H9 (cell line): ENCODE measurements at regions not wholly inside any gene's neighbourhood (a gene's known extent, or its start where the extent isn't known, plus 50 kb on each side); places are given as distances from the start of the nearest gene placed in this dataset.

ENCODE experiments used
- DNase-seq: peaks from one replicate; pipeline ENCODE4 v3.0.0-alpha.2; 2017
- H2AFZ ChIP-seq: one replicate; pipeline ENCODE4 v1.6.1; 2013; ENCODE audit warnings: mild to moderate bottlenecking, low read length, control low read depth, moderate library complexity
- H2AK5ac ChIP-seq: 2 replicates; pipeline ENCODE4 v1.6.1; 2013; ENCODE audit warnings: low read length, control low read depth, mixed read lengths; ENCODE audit not compliant: insufficient read length
- H2BK120ac ChIP-seq: one replicate; pipeline ENCODE4 v1.6.1; 2013; ENCODE audit warnings: low read depth, mild to moderate bottlenecking, low read length, control low read depth, inconsistent platforms; ENCODE audit not compliant: poor library complexity, severe bottlenecking
- H2BK12ac ChIP-seq: 2 replicates; pipeline ENCODE4 v1.6.1; 2013; ENCODE audit warnings: low read length, control low read depth, mixed read lengths, low read depth; ENCODE audit not compliant: insufficient read length
- H2BK15ac ChIP-seq: 2 replicates; pipeline ENCODE4 v1.6.1; 2013; ENCODE audit warnings: low read depth, low read length, control low read depth
- H2BK20ac ChIP-seq: one replicate; pipeline ENCODE4 v1.6.1; 2013; ENCODE audit warnings: low read depth, mild to moderate bottlenecking, low read length, control low read depth, inconsistent platforms; ENCODE audit not compliant: poor library complexity, severe bottlenecking
- H2BK5ac ChIP-seq: 2 replicates; pipeline ENCODE4 v1.6.1; 2013; ENCODE audit warnings: low read length, control low read depth, mixed read lengths; ENCODE audit not compliant: insufficient read length
- H3K14ac ChIP-seq: 2 replicates; pipeline ENCODE4 v1.6.1; 2013; ENCODE audit warnings: low read length, control low read depth; ENCODE audit not compliant: insufficient read depth
- H3K18ac ChIP-seq: 2 replicates; pipeline ENCODE4 v1.6.1; 2013; ENCODE audit warnings: low read depth, mild to moderate bottlenecking, mixed read lengths, low read length, control low read depth; ENCODE audit not compliant: insufficient read length
- H3K23ac ChIP-seq: 2 replicates; pipeline ENCODE4 v1.6.1; 2013; ENCODE audit warnings: low read length, control low read depth, mixed read lengths, low read depth; ENCODE audit not compliant: insufficient read length
- H3K23me2 ChIP-seq: 2 replicates; pipeline ENCODE4 v1.6.1; 2013; ENCODE audit warnings: low read depth, mild to moderate bottlenecking, mixed read lengths, low read length, control low read depth; ENCODE audit not compliant: insufficient read length, poor library complexity, severe bottlenecking
- H3K27ac ChIP-seq: 2 replicates; pipeline ENCODE4 v1.5.1; 2013; ENCODE audit warnings: low read length, control low read depth, mixed read lengths, low read depth; ENCODE audit not compliant: insufficient read length
- H3K27me3 ChIP-seq: 2 replicates; pipeline ENCODE4 v1.6.1; 2013; ENCODE audit warnings: low read length, control low read depth, inconsistent platforms; ENCODE audit not compliant: insufficient read depth
- H3K4ac ChIP-seq: 2 replicates; pipeline ENCODE4 v1.6.1; 2013; ENCODE audit warnings: low read depth, mild to moderate bottlenecking, control low read depth, inconsistent platforms, low read length, moderate library complexity
- H3K4me1 ChIP-seq: 2 replicates; pipeline ENCODE4 v1.6.1; 2013; ENCODE audit warnings: low read length, control low read depth, inconsistent platforms; ENCODE audit not compliant: insufficient read depth
- H3K4me2 ChIP-seq: 2 replicates; pipeline ENCODE4 v1.6.1; 2013; ENCODE audit warnings: low read length, control low read depth, mixed read lengths; ENCODE audit not compliant: insufficient read length, insufficient read depth
- H3K56ac ChIP-seq: 2 replicates; pipeline ENCODE4 v1.6.1; 2013; ENCODE audit warnings: low read depth, mild to moderate bottlenecking, mixed read lengths, low read length, control low read depth; ENCODE audit not compliant: insufficient read length
- H3K79me1 ChIP-seq: 2 replicates; pipeline ENCODE4 v1.6.1; 2013; ENCODE audit warnings: low read depth, mild to moderate bottlenecking, moderate library complexity, low read length, control low read depth, inconsistent platforms; ENCODE audit not compliant: insufficient read depth, poor library complexity, severe bottlenecking
- H3K79me2 ChIP-seq: 2 replicates; pipeline ENCODE4 v1.6.1; 2013; ENCODE audit warnings: low read length, control low read depth, inconsistent platforms; ENCODE audit not compliant: insufficient read depth
- H3K9ac ChIP-seq: 2 replicates; pipeline ENCODE4 v1.6.1; 2013; ENCODE audit warnings: low read length, control low read depth, mixed read lengths; ENCODE audit not compliant: insufficient read length; ENCODE audit errors: extremely low read depth
- H3K9me3 ChIP-seq: one replicate; pipeline ENCODE4 v1.6.1; 2013; ENCODE audit warnings: low read depth, low read length, inconsistent platforms; ENCODE audit not compliant: control insufficient read depth
- H3T11ph ChIP-seq: one replicate; pipeline ENCODE4 v1.6.1; 2013; ENCODE audit warnings: mild to moderate bottlenecking, low read length, control low read depth, inconsistent platforms
- H4K20me1 ChIP-seq: one replicate; pipeline ENCODE4 v1.6.1; 2013; ENCODE audit not compliant: control insufficient read depth, insufficient read length, insufficient read depth
- H4K5ac ChIP-seq: 2 replicates; pipeline ENCODE4 v1.6.1; 2013; ENCODE audit warnings: low read depth, mild to moderate bottlenecking, mixed read lengths, low read length, control low read depth; ENCODE audit not compliant: insufficient read length
- H4K8ac ChIP-seq: replicated peaks from 2 replicates; pipeline ENCODE4 v1.6.1; 2013; ENCODE audit warnings: low read length, control low read depth, mixed read lengths, low read depth; ENCODE audit not compliant: insufficient read length
- H4K91ac ChIP-seq: 2 replicates; pipeline ENCODE4 v1.6.1; 2013; ENCODE audit warnings: low read depth, mild to moderate bottlenecking, moderate library complexity, mixed read lengths, low read length, control low read depth; ENCODE audit not compliant: insufficient read length
- H3K27ac Mint-ChIP-seq, 3 experiments: 2 replicates in 2 of 3; 3 replicates in 1 of 3; pipeline ENCODE4 v1.8.0; 2020 to 2021; ENCODE audit warnings: mixed read lengths in 3 of 3, mild to moderate bottlenecking in 1 of 3, moderate library complexity in 1 of 3
- H3K27me3 Mint-ChIP-seq: 2 replicates; pipeline ENCODE4 v1.8.0; 2021; ENCODE audit warnings: low read depth, mild to moderate bottlenecking, moderate library complexity, mixed read lengths
- H3K36me3 Mint-ChIP-seq, 3 experiments: 2 replicates in 2 of 3; 3 replicates in 1 of 3; pipeline ENCODE4 v1.8.0; 2020 to 2021; ENCODE audit warnings: low read depth in 3 of 3, mixed read lengths in 3 of 3; ENCODE audit not compliant: insufficient read depth in 1 of 3
- H3K4me1 Mint-ChIP-seq, 2 experiments: 2 replicates each; pipeline ENCODE4 v1.8.0; 2020; ENCODE audit warnings: mixed read lengths in 2 of 2
- H3K4me3 Mint-ChIP-seq, 2 experiments: 2 replicates in 1 of 2; 3 replicates in 1 of 2; pipeline ENCODE4 v1.8.0; 2020 to 2021; ENCODE audit warnings: mild to moderate bottlenecking in 2 of 2, mixed read lengths in 2 of 2, moderate library complexity in 1 of 2
- H3K9me3 Mint-ChIP-seq, 2 experiments: 2 replicates in 1 of 2; 3 replicates in 1 of 2; pipeline ENCODE4 v1.8.0; 2020; ENCODE audit warnings: mild to moderate bottlenecking in 2 of 2, mixed read lengths in 2 of 2, moderate library complexity in 1 of 2
- CTCF ChIP-seq: fragments of 200-600 bp; sonication (generic); conservative IDR thresholded peaks from 3 replicates; pipeline ENCODE4 v1.8.0; 2021; ENCODE audit warnings: antibody characterized with exemption, mild to moderate bottlenecking
- WGBS: extraction: QIAGEN DNeasy Blood & Tissue Kit; methylation state at CpG from one replicate; pipeline ENCODE4 v1.1.7; 2013; ENCODE audit warnings: missing lambda C conversion rate, low lambda C conversion rate, mixed read lengths; ENCODE audit not compliant: insufficient read length; ENCODE audit errors: extremely low coverage; 5-methylcytosine and 5-hydroxymethylcytosine counted together

- no peak overlapping the region for H4K8ac ChIP-seq
Observed at GRCh38 chr1:73722055-73722454, 475.9 kb downstream of the LRRIQ3 start.

More at GRCh38 chr1:73722055-73722454, 475.9 kb downstream of the LRRIQ3 start:
- Mint-ChIP-seq H3K9me3 (no peaks in the 10 kb centered on the region), H3K36me3 (no peaks in the 10 kb centered on the region), H3K4me1 (no peaks in the 10 kb centered on the region; a peak in 1 of 4 replicates), H3K27me3 (no peaks in the 10 kb centered on the region), H3K4me3 (no peak overlapping the region), H3K27ac (no peak overlapping the region)
- no peak overlapping the region for H2BK5ac ChIP-seq
- H3T11ph ChIP-seq = no peak overlapping the region
- H3K79me1 ChIP-seq = no peaks in the 10 kb centered on the region
- no peak for DNase-seq
- H2BK15ac ChIP-seq = no peak overlapping the region
- H3K27me3 ChIP-seq = no peaks in the 10 kb centered on the region
- no peak overlapping the region for H2BK12ac ChIP-seq
- no peaks in the 10 kb centered on the region for H3K4me1 ChIP-seq
- H3K23ac ChIP-seq = no peak overlapping the region
- H3K9ac ChIP-seq = no peak overlapping the region
- no peak overlapping the region for H3K27ac ChIP-seq
- H3K14ac ChIP-seq = no peak overlapping the region
- no peaks in the 10 kb centered on the region for H3K23me2 ChIP-seq
- H4K91ac ChIP-seq = no peak overlapping the region
- H2AK5ac ChIP-seq = no peak overlapping the region
- no peak for TF ChIP-seq CTCF
- H2BK120ac ChIP-seq = no peak overlapping the region
- H4K20me1 ChIP-seq = no peaks in the 10 kb centered on the region
- H4K5ac ChIP-seq = no peak overlapping the region
- H3K18ac ChIP-seq = no peak overlapping the region
- no peak overlapping the region for H3K56ac ChIP-seq
- no peak overlapping the region for H2BK20ac ChIP-seq
- H3K4me2 ChIP-seq = no peak overlapping the region
- no CpG with 5 or more reads among the region's 1 CpG for WGBS
- no peaks in the 10 kb centered on the region for H3K79me2 ChIP-seq
- no peak overlapping the region for H2AFZ ChIP-seq
- no peak overlapping the region for H3K4ac ChIP-seq
- no peaks in the 10 kb centered on the region for H3K9me3 ChIP-seq
